Dendritic cell treated with granulocyte-macrophage colony-stimulating factor and Interleukin-4, amounts not matched to agents 40 ng/mL and 50 ng/mL, for 4 days (primary cell): ENCODE measurements at regions not wholly inside any gene's neighbourhood (a gene's known extent, or its start where the extent isn't known, plus 50 kb on each side); places are given as distances from the start of the nearest gene placed in this dataset.
"Not testable (repeated sequence)": the region's sequence is repeated elsewhere in the genome, so short reads cannot be mapped to it uniquely, and the experiment has no call there.

ENCODE experiments used
- H3K27ac Mint-ChIP-seq: one replicate; pipeline ENCODE4 v1.8.0; 2022; ENCODE audit warnings: mild to moderate bottlenecking, mixed read lengths
- H3K27me3 Mint-ChIP-seq: one replicate; pipeline ENCODE4 v1.8.0; 2022; ENCODE audit warnings: mild to moderate bottlenecking, mixed read lengths
- H3K36me3 Mint-ChIP-seq: one replicate; pipeline ENCODE4 v1.8.0; 2022; ENCODE audit warnings: low read depth, mixed read lengths
- H3K4me1 Mint-ChIP-seq: one replicate; pipeline ENCODE4 v1.8.0; 2022; ENCODE audit warnings: low read depth, mixed read lengths
- H3K4me3 Mint-ChIP-seq: one replicate; pipeline ENCODE4 v1.8.0; 2022; ENCODE audit warnings: mild to moderate bottlenecking, moderate library complexity, mixed read lengths
- H3K9me3 Mint-ChIP-seq: one replicate; pipeline ENCODE4 v1.8.0; 2022; ENCODE audit warnings: mixed read lengths
- intact Hi-C: fragments of 100-400 bp; cut with micrococcal nuclease; formaldehyde crosslinking; loops from one replicate; pipeline ENCODE4 v1.15.0; 2022

DNA sequence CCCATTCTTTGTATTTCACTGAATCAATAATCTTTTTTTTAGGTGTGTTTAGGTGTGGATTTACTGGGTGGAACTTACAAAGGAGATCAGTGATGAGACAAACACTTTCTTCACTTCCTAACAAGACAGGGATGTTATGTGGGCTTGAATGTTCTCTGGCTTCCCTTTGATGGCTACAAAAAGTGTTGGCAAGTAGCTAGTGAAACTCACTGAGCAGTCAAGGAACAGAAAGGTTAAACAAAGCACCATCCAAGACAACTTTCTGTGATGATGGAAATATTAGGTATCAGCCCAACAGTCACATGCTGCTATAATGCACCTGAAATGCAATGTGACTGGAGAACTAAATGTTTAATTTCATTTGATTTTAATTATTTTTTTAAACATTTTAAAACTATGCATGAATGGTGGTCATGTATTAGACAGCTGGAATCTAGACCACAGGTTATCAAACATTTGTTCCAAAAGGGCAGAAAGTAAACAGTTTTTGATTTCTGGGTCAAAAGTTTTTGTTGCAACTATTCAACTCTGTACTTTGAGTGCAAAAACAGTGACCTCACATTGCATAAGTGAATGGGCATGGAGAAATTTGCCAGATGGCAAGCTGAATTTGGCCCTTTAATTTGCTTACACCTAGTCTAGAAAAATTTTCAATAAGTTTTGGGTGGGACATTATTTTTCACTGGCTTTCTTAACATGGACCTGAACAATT is 1272.7 kb upstream of the TMEFF2 start:
- intact Hi-C loops, result no loop called here
- Mint-ChIP-seq H3K4me3 (no peak overlapping the region), H3K27me3 (no peaks in the 10 kb centered on the region), H3K27ac (no peak overlapping the region), H3K4me1 (no peaks in the 10 kb centered on the region), H3K36me3 (no peaks in the 10 kb centered on the region), H3K9me3 (peaks cover 36% of the 10 kb centered on the region)

- Mint-ChIP-seq H3K27me3 (no peaks in the 10 kb centered on the region), H3K4me1 (no peaks in the 10 kb centered on the region), H3K4me3 (no peak overlapping the region), H3K27ac (no peak overlapping the region), H3K36me3 (no peaks in the 10 kb centered on the region), H3K9me3 (peaks cover 27% of the 10 kb centered on the region)
- intact Hi-C loops, result no loop called here
Measured at GRCh38 chr2:193463011-193463410, 1268.3 kb upstream of the TMEFF2 start.

DNA sequence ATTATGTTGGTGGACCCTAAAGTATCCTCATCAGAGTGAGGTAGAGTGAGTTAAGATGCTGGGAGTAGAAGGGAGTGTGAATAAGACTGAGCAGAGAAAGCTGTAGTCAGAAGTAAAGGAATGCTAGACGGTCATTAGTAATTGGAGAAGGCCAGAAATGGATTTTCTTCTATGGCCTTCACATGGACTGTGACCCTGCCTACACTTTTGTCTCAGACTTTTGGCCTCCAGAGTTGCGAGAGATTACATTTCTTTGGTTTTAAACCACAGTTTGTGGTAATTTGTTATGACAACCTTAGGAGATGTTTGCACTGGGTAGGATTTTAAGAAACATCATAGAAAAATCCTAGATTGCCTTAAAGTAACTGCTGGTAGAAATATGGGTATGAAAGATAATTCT is 1267.7 kb upstream of the TMEFF2 start:
- H3K27me3 Mint-ChIP-seq, result no peaks in the 10 kb centered on the region
- H3K4me3 Mint-ChIP-seq, result no peak overlapping the region
- peaks cover 27% of the 10 kb centered on the region for H3K9me3 Mint-ChIP-seq
- no peaks in the 10 kb centered on the region for H3K36me3 Mint-ChIP-seq
- intact Hi-C loops, result no loop called here
- H3K4me1 Mint-ChIP-seq, result no peaks in the 10 kb centered on the region
- no peak overlapping the region for H3K27ac Mint-ChIP-seq

GRCh38 chr2:193461431-193461934 is 1266.8 kb upstream of the TMEFF2 start:
- Mint-ChIP-seq H3K27me3 (no peaks in the 10 kb centered on the region), H3K4me3 (no peak overlapping the region), H3K4me1 (no peaks in the 10 kb centered on the region), H3K27ac (no peak overlapping the region), H3K36me3 (no peaks in the 10 kb centered on the region), H3K9me3 (peaks cover 27% of the 10 kb centered on the region)
- intact Hi-C loops, result no loop called here

- Mint-ChIP-seq H3K36me3 (no peaks in the 10 kb centered on the region), H3K27me3 (no peaks in the 10 kb centered on the region), H3K27ac (no peak overlapping the region), H3K4me3 (no peak overlapping the region), H3K4me1 (no peaks in the 10 kb centered on the region), H3K9me3 (peaks cover 11% of the 10 kb centered on the region)
- intact Hi-C loops, result no loop called here
Measured at GRCh38 chr2:193446967-193447366, 1252.2 kb upstream of the TMEFF2 start.

- intact Hi-C loops, result no loop called here
- Mint-ChIP-seq H3K27me3 (no peaks in the 10 kb centered on the region), H3K36me3 (no peaks in the 10 kb centered on the region), H3K9me3 (peaks cover 24% of the 10 kb centered on the region), H3K4me1 (no peaks in the 10 kb centered on the region), H3K27ac (no peak overlapping the region), H3K4me3 (no peak overlapping the region)
Measured at GRCh38 chr2:193442293-193442692, 1247.6 kb upstream of the TMEFF2 start.

DNA sequence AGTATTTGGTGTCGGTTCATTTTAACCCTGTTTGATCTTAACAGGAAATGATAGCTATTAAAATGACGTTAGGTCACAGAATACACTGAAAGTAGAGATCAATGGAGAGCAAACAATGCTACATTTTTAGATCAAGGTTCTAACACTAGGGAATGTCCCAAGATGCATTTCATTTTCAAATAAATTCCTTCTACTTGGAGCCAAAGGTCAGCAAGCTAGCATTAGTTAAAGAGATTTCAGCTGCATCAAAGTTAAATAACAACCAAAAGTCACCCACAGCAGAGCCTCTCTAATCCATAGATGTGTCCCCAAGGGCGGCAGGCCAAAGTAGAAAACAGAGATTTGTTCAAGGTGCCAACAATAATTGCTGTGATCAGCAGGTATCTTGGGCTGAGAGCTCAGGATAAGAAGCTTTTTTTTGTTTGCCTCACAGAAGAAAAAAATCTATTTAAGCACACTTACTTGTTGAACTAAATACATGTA is 1233.6 kb upstream of the TMEFF2 start:
- Mint-ChIP-seq H3K9me3 (peaks cover 13% of the 10 kb centered on the region), H3K36me3 (no peaks in the 10 kb centered on the region), H3K4me1 (no peaks in the 10 kb centered on the region), H3K27me3 (no peaks in the 10 kb centered on the region), H3K27ac (no peak overlapping the region), H3K4me3 (no peak overlapping the region)
- intact Hi-C loops, result no loop called here

- H3K27me3 Mint-ChIP-seq, H3K27ac Mint-ChIP-seq, H3K36me3 Mint-ChIP-seq, H3K4me1 Mint-ChIP-seq, intact Hi-C loops, H3K4me3 Mint-ChIP-seq: not testable (repeated sequence)
- H3K9me3 Mint-ChIP-seq, result peaks cover 34% of the 10 kb centered on the region
Measured at GRCh38 chr2:193412368-193412767, 1217.6 kb upstream of the TMEFF2 start.

- Mint-ChIP-seq H3K9me3 (peaks cover 40% of the 10 kb centered on the region), H3K27ac (no peak overlapping the region), H3K36me3 (no peaks in the 10 kb centered on the region), H3K27me3 (no peaks in the 10 kb centered on the region), H3K4me3 (no peak overlapping the region), H3K4me1 (no peaks in the 10 kb centered on the region)
- intact Hi-C loops, result no loop called here
Measured at GRCh38 chr2:193409951-193410350, 1215.2 kb upstream of the TMEFF2 start.

GRCh38 chr2:193382583-193382982 is 1187.8 kb upstream of the TMEFF2 start:
- Mint-ChIP-seq H3K4me1 (no peaks in the 10 kb centered on the region), H3K27ac (no peak overlapping the region), H3K9me3 (peaks cover 8% of the 10 kb centered on the region), H3K36me3 (no peaks in the 10 kb centered on the region), H3K4me3 (no peak overlapping the region), H3K27me3 (no peaks in the 10 kb centered on the region)
- intact Hi-C loops, result no loop called here

- intact Hi-C loops, result no loop called here
- H3K27me3 Mint-ChIP-seq, result no peaks in the 10 kb centered on the region
- H3K4me3 Mint-ChIP-seq, result no peak overlapping the region
- no peak overlapping the region for H3K27ac Mint-ChIP-seq
- no peaks in the 10 kb centered on the region for H3K36me3 Mint-ChIP-seq
- no peaks in the 10 kb centered on the region for H3K4me1 Mint-ChIP-seq
- H3K9me3 Mint-ChIP-seq, result no peaks in the 10 kb centered on the region
Measured at GRCh38 chr2:193377789-193378188, 1183.1 kb upstream of the TMEFF2 start.

DNA sequence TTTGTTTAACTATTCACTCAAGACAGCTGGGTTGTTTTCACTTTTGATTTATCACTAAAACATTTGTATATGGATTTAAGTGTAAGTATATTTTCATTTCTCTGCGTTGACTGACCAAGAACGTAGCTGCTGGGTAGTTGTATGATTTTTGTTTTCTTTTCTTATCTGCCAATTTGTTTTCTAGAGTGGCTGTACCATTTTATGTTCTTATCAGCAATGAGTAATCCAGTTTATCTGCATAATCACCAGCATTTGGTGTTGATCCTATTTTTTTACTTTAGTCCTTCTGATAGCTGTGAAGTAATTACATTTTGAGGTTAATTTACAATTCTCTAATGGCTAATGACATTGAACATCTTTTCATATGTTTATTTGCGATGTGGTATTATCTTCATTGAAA is 1178.4 kb upstream of the TMEFF2 start:
- Mint-ChIP-seq H3K4me1 (no peaks in the 10 kb centered on the region), H3K36me3 (no peaks in the 10 kb centered on the region), H3K27me3 (no peaks in the 10 kb centered on the region), H3K9me3 (no peaks in the 10 kb centered on the region), H3K27ac (no peak overlapping the region), H3K4me3 (no peak overlapping the region)
- intact Hi-C loops, result no loop called here

GRCh38 chr2:193371200-193371599 is 1176.5 kb upstream of the TMEFF2 start:
- no peak overlapping the region for H3K4me3 Mint-ChIP-seq
- H3K36me3 Mint-ChIP-seq, result no peaks in the 10 kb centered on the region
- H3K27me3 Mint-ChIP-seq, result no peaks in the 10 kb centered on the region
- intact Hi-C loops, result no loop called here
- H3K4me1 Mint-ChIP-seq, result no peaks in the 10 kb centered on the region
- H3K9me3 Mint-ChIP-seq, result no peaks in the 10 kb centered on the region
- no peak overlapping the region for H3K27ac Mint-ChIP-seq

DNA sequence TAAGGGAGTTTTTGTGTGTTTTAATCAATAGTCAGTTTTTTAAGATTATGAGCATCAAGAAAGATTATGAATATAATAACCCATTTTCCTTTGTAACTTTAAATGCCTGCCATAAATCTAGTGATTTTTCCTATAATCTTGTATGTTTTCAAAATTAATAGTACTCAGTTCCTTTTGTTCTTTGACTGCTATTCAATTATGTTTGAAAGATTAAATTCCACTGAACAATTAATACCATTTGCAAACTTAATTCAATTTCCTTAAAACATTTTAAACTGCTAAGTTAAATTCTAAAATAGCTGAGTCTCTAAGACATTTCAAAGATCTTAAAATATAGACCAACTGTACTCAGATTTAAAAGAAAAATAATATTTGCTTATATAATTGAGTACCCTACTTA is 1173.9 kb upstream of the TMEFF2 start:
- no peaks in the 10 kb centered on the region for H3K4me1 Mint-ChIP-seq
- no peak overlapping the region for H3K4me3 Mint-ChIP-seq
- intact Hi-C loops, result no loop called here
- H3K9me3 Mint-ChIP-seq, result no peaks in the 10 kb centered on the region
- no peaks in the 10 kb centered on the region for H3K27me3 Mint-ChIP-seq
- H3K27ac Mint-ChIP-seq, result no peak overlapping the region
- no peaks in the 10 kb centered on the region for H3K36me3 Mint-ChIP-seq

DNA sequence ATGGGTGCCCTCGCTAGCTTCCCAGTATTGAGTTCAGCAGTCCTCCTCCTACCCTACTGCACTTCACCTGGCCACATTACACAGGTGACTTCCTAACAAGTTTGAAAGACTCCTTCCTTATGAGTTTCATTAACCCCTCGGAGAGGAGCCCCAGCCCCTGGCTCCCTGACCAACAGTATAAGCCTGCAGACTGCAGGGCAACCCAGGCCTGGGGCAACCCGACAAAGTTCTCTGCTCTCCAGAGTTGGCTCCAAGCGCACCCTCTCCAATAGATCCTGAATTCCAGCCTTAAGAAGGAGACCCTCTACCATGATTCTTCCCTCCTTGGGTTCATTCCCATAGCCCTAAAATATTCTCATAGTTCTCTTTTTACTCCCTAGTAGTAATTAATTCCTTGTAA is 1162.8 kb upstream of the TMEFF2 start:
- Mint-ChIP-seq H3K27me3 (no peaks in the 10 kb centered on the region), H3K9me3 (no peaks in the 10 kb centered on the region), H3K4me3 (no peak overlapping the region), H3K27ac (no peak overlapping the region), H3K36me3 (no peaks in the 10 kb centered on the region), H3K4me1 (no peaks in the 10 kb centered on the region)
- intact Hi-C loops, result no loop called here
